UCSD-AML1 (cell line): ENCODE measurements at regions not wholly inside any gene's neighbourhood (a gene's known extent, or its start where the extent isn't known, plus 50 kb on each side); places are given as distances from the start of the nearest gene placed in this dataset.

Experiments used
- DNase-seq: peaks from one replicate; lab custom pipeline; 2025; ENCODE audit not compliant: unreplicated experiment; lab: John Stamatoyannopoulos, UW

DNA sequence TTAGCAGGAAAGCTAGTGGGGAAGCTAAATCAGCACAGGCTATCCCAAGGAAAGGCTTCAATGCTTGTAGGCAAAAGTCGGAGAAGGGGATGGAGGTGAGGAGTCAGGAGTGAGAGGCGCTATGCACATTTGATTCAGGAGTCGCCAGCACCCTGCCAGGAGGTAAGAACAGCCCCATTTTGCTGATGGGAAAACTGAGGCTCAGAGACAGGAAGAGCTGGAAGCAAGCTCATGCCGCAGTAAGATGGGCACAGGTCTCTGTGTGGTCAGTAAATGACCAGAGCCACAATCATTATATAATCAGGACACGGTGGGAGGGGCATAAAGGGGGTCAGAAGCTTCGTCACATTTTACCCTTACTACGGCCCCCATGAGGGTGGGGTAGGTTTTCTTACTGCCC, 504.4 kb downstream of the MN1 start:
- DNase-seq: no peak

- DNase-seq: no peak
Observed at GRCh38 chr22:27298332-27298731, 503.2 kb downstream of the MN1 start.

DNA sequence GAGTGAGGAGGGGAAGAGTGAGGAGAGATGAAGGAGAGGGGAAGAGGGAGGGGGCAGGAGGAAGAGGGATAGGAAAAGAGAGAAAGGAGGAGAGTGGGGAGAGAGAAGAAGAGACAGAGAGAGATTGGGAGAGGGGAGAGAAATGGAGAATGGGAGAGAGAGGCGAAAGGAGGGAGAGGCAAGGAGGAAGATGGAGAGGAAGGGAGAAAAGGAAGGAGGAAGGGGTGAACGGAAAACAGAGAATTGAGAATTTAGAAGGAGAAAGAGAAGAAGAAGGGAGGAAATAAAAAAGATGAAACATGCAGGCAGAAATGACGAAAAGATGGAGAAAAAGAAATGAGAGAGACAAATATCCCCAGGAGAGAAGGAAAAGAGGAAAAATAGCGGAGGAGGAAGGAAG, 502.8 kb downstream of the MN1 start:
- DNase-seq: no peak

- DNase-seq: no peak
Observed at GRCh38 chr22:27299181-27300085, 502.1 kb downstream of the MN1 start.

DNA sequence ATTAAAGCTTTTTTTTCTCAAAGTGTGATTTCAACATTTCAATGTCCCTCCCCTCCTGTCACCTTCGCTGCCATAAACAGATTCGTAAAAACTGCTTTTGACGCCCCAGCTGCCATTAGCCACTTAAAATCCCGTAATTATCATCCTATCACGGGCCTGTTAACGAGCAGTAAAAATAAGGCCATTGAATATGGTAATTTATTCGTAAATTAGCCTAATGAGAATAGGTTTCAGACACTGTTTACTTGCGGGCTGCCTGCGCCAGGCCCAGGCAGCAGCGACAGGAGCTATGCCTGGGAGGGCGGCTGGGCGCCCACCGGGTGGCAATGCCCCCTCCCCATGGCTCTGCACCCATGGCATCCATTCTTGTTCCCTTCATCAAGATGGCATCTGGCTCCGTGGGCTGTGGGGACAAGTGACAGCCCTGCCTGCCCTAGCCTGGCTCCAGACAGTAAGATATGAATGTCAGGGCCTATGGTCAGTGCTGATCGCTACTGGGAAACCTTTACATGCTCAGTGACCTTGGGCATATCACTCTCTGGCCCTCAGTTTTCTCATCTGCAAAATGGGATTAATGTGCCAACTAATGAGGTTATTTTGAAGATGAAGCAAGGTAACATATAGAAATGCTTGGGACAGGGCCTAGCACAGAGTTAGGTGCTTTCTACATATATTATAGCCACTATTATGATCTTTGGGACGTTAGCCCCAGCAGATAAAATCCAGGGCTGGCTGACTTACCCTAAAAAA, 500.8 kb downstream of the MN1 start:
- DNase-seq: no peak

- no peak for DNase-seq
Observed at GRCh38 chr22:27302501-27302900, 499.1 kb downstream of the MN1 start.

GRCh38 chr22:27303718-27304117, 497.8 kb downstream of the MN1 start:
- DNase-seq: no peak

GRCh38 chr22:27306771-27307170, 494.8 kb downstream of the MN1 start:
- no peak for DNase-seq

- no peak for DNase-seq
Observed at GRCh38 chr22:27307545-27308247, 493.9 kb downstream of the MN1 start.

- DNase-seq: no peak
Observed at GRCh38 chr22:27308513-27308912, 493.0 kb downstream of the MN1 start.

DNA sequence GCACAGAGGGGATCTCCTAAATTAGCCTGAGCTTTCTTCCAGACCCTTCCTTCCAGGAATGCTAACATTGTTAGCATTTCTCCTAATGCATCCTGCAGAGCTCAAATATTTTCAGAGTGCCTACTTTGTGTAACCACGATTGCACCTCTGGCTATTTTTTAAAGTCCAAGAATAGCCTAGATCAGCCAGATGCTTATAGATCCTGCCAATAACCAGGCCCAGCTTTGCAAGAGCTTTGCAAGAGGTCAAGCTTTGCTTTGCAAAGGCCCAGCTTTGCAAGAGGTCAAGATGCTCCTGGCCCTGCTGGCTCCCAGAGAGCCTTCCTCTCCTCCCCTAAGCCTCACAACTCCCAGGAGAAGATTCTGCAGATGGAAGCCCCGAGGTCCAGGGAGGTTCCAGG, 491.9 kb downstream of the MN1 start:
- DNase-seq: no peak

- no peak for DNase-seq
Observed at GRCh38 chr22:27310966-27311697, 490.4 kb downstream of the MN1 start.

GRCh38 chr22:27311698-27312550, 489.6 kb downstream of the MN1 start:
- no peak for DNase-seq

- DNase-seq: no peak
Observed at GRCh38 chr22:27312565-27312964, 489.0 kb downstream of the MN1 start.

GRCh38 chr22:27312966-27313855, 488.3 kb downstream of the MN1 start:
- no peak for DNase-seq

DNA sequence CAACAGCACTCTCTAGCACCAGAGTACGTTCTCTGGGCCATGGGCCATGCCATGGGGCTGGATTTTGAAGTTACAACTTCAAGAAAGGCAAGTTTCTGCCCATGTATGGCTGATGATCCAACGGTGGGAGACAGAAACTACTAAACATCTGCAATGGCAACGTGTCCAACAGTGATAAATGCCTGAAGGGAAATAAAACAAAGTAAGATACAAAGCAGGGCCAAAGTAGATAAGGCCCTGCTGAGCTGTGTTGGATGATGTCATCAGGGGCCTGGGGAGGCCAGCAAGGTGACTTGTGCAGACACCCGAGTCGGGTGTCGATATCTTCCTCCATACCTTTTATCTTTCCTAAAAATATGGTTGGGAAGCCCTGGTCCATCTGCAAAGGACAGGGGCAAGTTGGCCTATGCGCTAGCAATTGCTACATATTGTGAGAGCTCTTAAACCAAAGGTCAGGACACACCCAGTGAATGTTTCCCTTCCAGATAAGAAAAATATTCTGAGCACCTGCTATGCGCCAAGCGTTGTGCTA, 487.2 kb downstream of the MN1 start:
- DNase-seq: no peak

GRCh38 chr22:27315833-27316232, 485.7 kb downstream of the MN1 start:
- no peak for DNase-seq

DNA sequence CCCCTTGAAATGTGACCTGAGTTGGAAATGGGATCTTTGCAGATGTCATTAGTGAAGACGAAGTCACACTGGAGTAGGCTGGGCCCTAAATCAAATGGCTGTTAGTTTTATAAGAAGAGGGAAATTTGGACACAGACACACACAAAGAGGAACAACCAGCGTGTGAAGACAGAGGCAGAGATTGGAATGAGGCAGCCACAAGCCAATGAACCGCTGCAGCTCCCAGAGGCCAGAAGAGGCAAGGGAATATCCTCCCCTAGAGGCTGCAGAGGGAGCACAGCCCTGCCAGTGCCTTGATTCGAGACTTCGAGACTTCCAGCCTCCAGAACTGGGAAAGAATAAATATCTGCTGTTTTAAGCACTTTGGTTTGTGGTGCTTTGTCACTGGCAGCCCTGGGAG, 484.5 kb downstream of the MN1 start:
- DNase-seq: no peak

- no peak for DNase-seq
Observed at GRCh38 chr22:27317971-27318428, 483.6 kb downstream of the MN1 start.
